MM.1S (cell line): ENCODE measurements at regions not wholly inside any gene's neighbourhood (a gene's known extent, or its start where the extent isn't known, plus 50 kb on each side); places are given as distances from the start of the nearest gene placed in this dataset.

Experiments used
- CTCF ChIP-seq: fragments of 300-600 bp; sonication (generic); IDR thresholded peaks from 2 replicates; pipeline ENCODE4 v1.5.1; 2016; ENCODE audit warnings: antibody characterized with exemption, low read length, mixed read lengths
- EZH2 ChIP-seq: fragments of 300-600 bp; sonication (generic); optimal IDR thresholded peaks from 2 replicates; pipeline ENCODE3; 2017; ENCODE audit warnings: low read depth, mild to moderate bottlenecking, antibody characterized with exemption, low read length, mixed read lengths
- EZH2phosphoT487 ChIP-seq: fragments of 300-600 bp; sonication (generic); IDR thresholded peaks from 2 replicates; pipeline ENCODE4 v1.6.1; 2018; ENCODE audit warnings: antibody characterized with exemption, low read length

- TF ChIP-seq CTCF (no peak), EZH2 (no peak), EZH2phosphoT487 (no peak)
Observed at GRCh38 chr1:235011064-235011598, 117.5 kb downstream of the TOMM20 start.
